ENCODE measurements at regions not wholly inside any gene's neighbourhood (a gene's known extent, or its start where the extent isn't known, plus 50 kb on each side); places are given as distances from the start of the nearest gene placed in this dataset.
"Not testable (repeated sequence)": the region's sequence is repeated elsewhere in the genome, so short reads cannot be mapped to it uniquely, and the experiment has no call there.

DNA sequence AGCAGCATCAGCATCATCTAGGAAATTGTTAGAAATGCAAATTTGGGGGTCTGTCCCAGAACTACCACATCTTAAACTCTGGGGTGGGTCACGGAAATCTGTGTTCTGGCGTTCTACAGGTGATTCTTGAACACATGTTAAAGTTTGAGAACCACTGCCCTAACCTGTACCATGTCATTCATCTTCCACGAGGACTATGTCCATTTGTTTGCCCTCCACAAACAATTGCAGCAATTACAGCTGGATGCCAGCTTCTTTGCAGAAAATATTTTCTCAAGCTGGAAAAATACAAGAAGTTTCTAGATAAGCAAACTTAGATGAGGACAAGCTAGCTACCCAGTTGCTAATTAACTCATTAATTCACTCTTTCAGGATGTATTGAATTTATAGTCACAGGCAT is 54.1 kb downstream of the MAFB start:
- peaks cover 28% of the 10 kb centered on the region for H3K27me3 ChIP-seq (replicated peaks; ENCODE audit: control insufficient read depth, insufficient read depth, low read length)
- no peak for DNase-seq (ENCODE audit: low read depth)
- H3K9me3 ChIP-seq (ENCODE audit: control insufficient read depth, low read length) = no peaks in the 10 kb centered on the region
- H3K4me3 ChIP-seq (ENCODE audit: low read length) = no peak overlapping the region
- no peaks in the 10 kb centered on the region for H3K36me3 ChIP-seq (ENCODE audit: control insufficient read depth, insufficient read depth, low read length, severe bottlenecking)
- no peak overlapping the region for H3K9ac ChIP-seq (ENCODE audit: low read length)
- no peaks in the 10 kb centered on the region for H3K4me1 ChIP-seq (ENCODE audit: control insufficient read depth, insufficient read depth, low read length)

GRCh38 chr20:40633123-40633850 is 55.7 kb downstream of the MAFB start:
- Histone ChIP-seq H3K27me3 (replicated peaks; ENCODE audit: control insufficient read depth, insufficient read depth, low read length) (peaks cover 23% of the 10 kb centered on the region), H3K36me3 (ENCODE audit: control insufficient read depth, insufficient read depth, low read length, severe bottlenecking) (no peaks in the 10 kb centered on the region), H3K9ac (ENCODE audit: low read length) (no peak overlapping the region), H3K4me1 (ENCODE audit: control insufficient read depth, insufficient read depth, low read length) (no peaks in the 10 kb centered on the region), H3K9me3 (ENCODE audit: control insufficient read depth, low read length) (no peaks in the 10 kb centered on the region), H3K4me3 (ENCODE audit: low read length) (no peak overlapping the region)
- no peak for DNase-seq (ENCODE audit: low read depth)

DNA sequence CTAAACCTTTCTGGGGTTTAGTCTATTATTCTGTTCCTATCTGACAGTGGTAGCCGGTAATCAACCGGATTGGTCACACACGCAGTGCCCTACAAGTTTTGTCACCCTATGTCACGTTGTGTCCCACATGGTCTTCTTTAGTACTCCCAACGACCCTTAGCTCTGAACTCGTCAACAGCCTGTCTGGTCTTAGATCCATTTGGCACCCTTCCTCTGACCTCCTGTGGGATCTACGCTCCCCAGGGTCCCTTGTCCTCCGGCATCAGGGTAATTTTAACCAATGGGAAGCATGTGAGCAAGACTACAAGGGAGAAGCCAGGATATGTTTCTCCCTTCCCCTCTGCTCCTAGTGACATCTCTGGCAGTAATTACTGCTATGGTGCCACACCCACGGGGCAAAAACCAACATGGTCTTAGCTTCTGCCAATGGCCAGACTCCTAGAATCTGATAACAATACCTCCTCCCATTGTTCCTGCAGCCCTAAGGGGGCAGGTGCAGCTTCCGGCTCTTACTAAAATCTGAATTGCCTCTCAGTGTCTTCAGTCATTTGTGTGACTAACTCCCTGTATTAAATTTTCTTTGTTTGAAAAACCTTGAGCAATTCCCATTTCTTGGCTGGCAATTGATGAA is 56.6 kb downstream of the MAFB start:
- Histone ChIP-seq H3K27me3 (replicated peaks; ENCODE audit: control insufficient read depth, insufficient read depth, low read length) (peaks cover 20% of the 10 kb centered on the region), H3K4me1 (ENCODE audit: control insufficient read depth, insufficient read depth, low read length) (no peaks in the 10 kb centered on the region), H3K9me3 (ENCODE audit: control insufficient read depth, low read length) (no peaks in the 10 kb centered on the region), H3K4me3 (ENCODE audit: low read length) (no peak overlapping the region), H3K36me3 (ENCODE audit: control insufficient read depth, insufficient read depth, low read length, severe bottlenecking) (no peaks in the 10 kb centered on the region), H3K9ac (ENCODE audit: low read length) (no peak overlapping the region)
- no peak for DNase-seq (ENCODE audit: low read depth)

- no peak overlapping the region for H3K9ac ChIP-seq (ENCODE audit: low read length)
- H3K36me3 ChIP-seq (ENCODE audit: control insufficient read depth, insufficient read depth, low read length, severe bottlenecking) = no peaks in the 10 kb centered on the region
- H3K4me1 ChIP-seq (ENCODE audit: control insufficient read depth, insufficient read depth, low read length) = no peaks in the 10 kb centered on the region
- H3K27me3 ChIP-seq (replicated peaks; ENCODE audit: control insufficient read depth, insufficient read depth, low read length) = peaks cover 20% of the 10 kb centered on the region
- no peak for DNase-seq (ENCODE audit: low read depth)
- peaks cover 5% of the 10 kb centered on the region for H3K9me3 ChIP-seq (ENCODE audit: control insufficient read depth, low read length)
- H3K4me3 ChIP-seq (ENCODE audit: low read length) = no peak overlapping the region
Observed at GRCh38 chr20:40631119-40631631, 57.9 kb downstream of the MAFB start.

DNA sequence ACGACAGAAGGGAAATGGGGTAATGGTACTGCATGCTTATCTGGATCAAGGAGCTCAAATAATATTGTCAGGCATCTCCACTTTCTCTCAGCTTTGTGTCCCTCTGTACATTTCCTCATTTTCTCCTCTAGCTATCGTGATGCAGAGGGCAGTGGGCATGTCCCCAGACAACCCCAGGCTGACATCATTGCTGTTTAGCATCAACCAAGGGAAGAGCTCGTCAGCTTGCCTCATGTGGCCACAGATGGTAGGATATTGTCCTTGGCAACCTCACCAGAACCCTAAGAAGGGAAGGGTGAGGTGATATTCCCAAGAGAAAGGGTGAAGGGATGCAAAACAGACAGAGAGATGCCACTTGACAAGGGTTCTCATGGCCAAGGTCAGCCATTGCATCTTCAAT is 58.3 kb downstream of the MAFB start:
- Histone ChIP-seq H3K36me3 (ENCODE audit: control insufficient read depth, insufficient read depth, low read length, severe bottlenecking) (no peaks in the 10 kb centered on the region), H3K27me3 (replicated peaks; ENCODE audit: control insufficient read depth, insufficient read depth, low read length) (peaks cover 20% of the 10 kb centered on the region), H3K4me1 (ENCODE audit: control insufficient read depth, insufficient read depth, low read length) (no peaks in the 10 kb centered on the region), H3K4me3 (ENCODE audit: low read length) (no peak overlapping the region), H3K9me3 (ENCODE audit: control insufficient read depth, low read length) (peaks cover 5% of the 10 kb centered on the region), H3K9ac (ENCODE audit: low read length) (no peak overlapping the region)
- DNase-seq (ENCODE audit: low read depth) = no peak

GRCh38 chr20:40630099-40630498 is 58.9 kb downstream of the MAFB start:
- Histone ChIP-seq H3K36me3 (ENCODE audit: control insufficient read depth, insufficient read depth, low read length, severe bottlenecking) (no peaks in the 10 kb centered on the region), H3K9ac (ENCODE audit: low read length) (no peak overlapping the region), H3K4me1 (ENCODE audit: control insufficient read depth, insufficient read depth, low read length) (no peaks in the 10 kb centered on the region), H3K27me3 (replicated peaks; ENCODE audit: control insufficient read depth, insufficient read depth, low read length) (peaks cover 16% of the 10 kb centered on the region), H3K9me3 (ENCODE audit: control insufficient read depth, low read length) (peaks cover 5% of the 10 kb centered on the region), H3K4me3 (ENCODE audit: low read length) (no peak overlapping the region)
- no peak for DNase-seq (ENCODE audit: low read depth)

GRCh38 chr20:40628877-40629276 is 60.2 kb downstream of the MAFB start:
- DNase-seq (ENCODE audit: low read depth) = no peak
- Histone ChIP-seq H3K4me3 (ENCODE audit: low read length) (no peak overlapping the region), H3K9me3 (ENCODE audit: control insufficient read depth, low read length) (peaks cover 5% of the 10 kb centered on the region), H3K9ac (ENCODE audit: low read length) (no peak overlapping the region), H3K4me1 (ENCODE audit: control insufficient read depth, insufficient read depth, low read length) (no peaks in the 10 kb centered on the region), H3K27me3 (replicated peaks; ENCODE audit: control insufficient read depth, insufficient read depth, low read length) (peaks cover 8% of the 10 kb centered on the region), H3K36me3 (ENCODE audit: control insufficient read depth, insufficient read depth, low read length, severe bottlenecking) (no peaks in the 10 kb centered on the region)

- not testable (repeated sequence) for H3K9me3 ChIP-seq (ENCODE audit: control insufficient read depth, low read length); H3K27me3 ChIP-seq (replicated peaks; ENCODE audit: control insufficient read depth, insufficient read depth, low read length); H3K4me1 ChIP-seq (ENCODE audit: control insufficient read depth, insufficient read depth, low read length); H3K4me3 ChIP-seq (ENCODE audit: low read length); H3K36me3 ChIP-seq (ENCODE audit: control insufficient read depth, insufficient read depth, low read length, severe bottlenecking); DNase-seq (ENCODE audit: low read depth); H3K9ac ChIP-seq (ENCODE audit: low read length)
Observed at GRCh38 chr20:40619053-40619452, 70.0 kb downstream of the MAFB start.

GRCh38 chr20:40617594-40617993 is 71.4 kb downstream of the MAFB start:
- no peaks in the 10 kb centered on the region for H3K4me1 ChIP-seq (ENCODE audit: control insufficient read depth, insufficient read depth, low read length)
- DNase-seq (ENCODE audit: low read depth) = no peak

DNA sequence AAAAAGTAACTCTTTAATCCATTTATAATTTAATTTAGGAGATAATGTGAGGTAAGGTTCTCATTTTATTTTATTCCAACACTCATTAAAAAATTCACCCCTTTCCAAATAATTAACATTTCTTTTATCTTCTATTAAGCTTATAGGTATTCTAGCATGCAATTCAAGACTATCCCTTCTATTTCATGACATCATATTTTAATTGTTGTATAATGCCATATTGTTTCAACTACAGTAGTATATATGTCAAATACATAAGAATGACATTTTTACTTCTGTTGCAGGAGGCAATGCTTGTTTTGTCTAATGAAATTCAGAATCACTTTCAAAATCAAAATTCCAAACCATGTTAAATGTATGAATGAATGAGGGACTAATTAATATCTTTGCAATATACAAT is 76.2 kb downstream of the MAFB start:
- no peaks in the 10 kb centered on the region for H3K4me1 ChIP-seq (ENCODE audit: control insufficient read depth, insufficient read depth, low read length)
- no peak for DNase-seq (ENCODE audit: low read depth)
- no peak overlapping the region for H3K9ac ChIP-seq (ENCODE audit: low read length)
- no peaks in the 10 kb centered on the region for H3K9me3 ChIP-seq (ENCODE audit: control insufficient read depth, low read length)
- H3K36me3 ChIP-seq (ENCODE audit: control insufficient read depth, insufficient read depth, low read length, severe bottlenecking) = no peaks in the 10 kb centered on the region
- H3K4me3 ChIP-seq (ENCODE audit: low read length) = no peak overlapping the region
- peaks cover 8% of the 10 kb centered on the region for H3K27me3 ChIP-seq (replicated peaks; ENCODE audit: control insufficient read depth, insufficient read depth, low read length)

More at GRCh38 chr20:40617594-40617993, 71.4 kb downstream of the MAFB start:
- Histone ChIP-seq H3K4me3 (ENCODE audit: low read length) (no peak overlapping the region), H3K36me3 (ENCODE audit: control insufficient read depth, insufficient read depth, low read length, severe bottlenecking) (no peaks in the 10 kb centered on the region), H3K9ac (ENCODE audit: low read length) (no peak overlapping the region), H3K27me3 (replicated peaks; ENCODE audit: control insufficient read depth, insufficient read depth, low read length) (no peaks in the 10 kb centered on the region), H3K9me3 (ENCODE audit: control insufficient read depth, low read length) (no peaks in the 10 kb centered on the region)

- Histone ChIP-seq H3K4me3 (ENCODE audit: low read length) (no peak overlapping the region), H3K4me1 (ENCODE audit: control insufficient read depth, insufficient read depth, low read length) (no peaks in the 10 kb centered on the region), H3K27me3 (replicated peaks; ENCODE audit: control insufficient read depth, insufficient read depth, low read length) (peaks cover 10% of the 10 kb centered on the region), H3K36me3 (ENCODE audit: control insufficient read depth, insufficient read depth, low read length, severe bottlenecking) (no peaks in the 10 kb centered on the region), H3K9me3 (ENCODE audit: control insufficient read depth, low read length) (no peaks in the 10 kb centered on the region), H3K9ac (ENCODE audit: low read length) (no peak overlapping the region)
- no peak for DNase-seq (ENCODE audit: low read depth)
Observed at GRCh38 chr20:40612247-40612646, 76.8 kb downstream of the MAFB start.

All from adipocyte (in vitro differentiated cells).